IMR-90 (cell line): ENCODE measurements at regions not wholly inside any gene's neighbourhood (a gene's known extent, or its start where the extent isn't known, plus 50 kb on each side); places are given as distances from the start of the nearest gene placed in this dataset.

ENCODE experiments used
- ATAC-seq: fragments of 200-7000 bp; cut with Tn5 transposase; 2 replicates; pipeline ENCODE4 v1.9.1; 2020; ENCODE audit warnings: low read depth, mild to moderate bottlenecking, moderate library complexity
- BruUV-seq: library from RNA; stranded (reverse); fragments of 400-500 nt; replicated peaks from 2 replicates; lab custom pipeline; 2021; lab: Mats Ljungman, UMichigan
- CTCF ChIA-PET: fragments of 300-600 bp; formaldehyde crosslinking; extraction: SDS; loops from one replicate; lab custom pipeline; 2021; ENCODE audit warnings: antibody characterized with exemption; lab: Yijun Ruan, JAX
- POLR2A ChIA-PET: fragments of 300-600 bp; sonication (Branson Sonifier 250); formaldehyde crosslinking; loops from one replicate; lab custom pipeline; 2022; ENCODE audit warnings: antibody characterized with exemption; ENCODE audit not compliant: unreplicated experiment; lab: Charles Lee
- DNase-seq: peaks from one replicate; pipeline ENCODE4 v3.0.0; 2013
- H2AFZ ChIP-seq: replicated peaks from 2 replicates; pipeline ENCODE3; 2013; ENCODE audit warnings: low read length, mild to moderate bottlenecking; ENCODE audit not compliant: poor library complexity
- H2AK5ac ChIP-seq: 2 replicates; pipeline ENCODE4 v1.6.1; 2013; ENCODE audit warnings: low read depth, low read length, inconsistent platforms
- H2AK9ac ChIP-seq: replicated peaks from 2 replicates; pipeline ENCODE3; 2013; ENCODE audit warnings: mild to moderate bottlenecking, low read depth, low read length, moderate library complexity; ENCODE audit not compliant: poor library complexity
- H2BK120ac ChIP-seq: 2 replicates; pipeline ENCODE4 v1.6.1; 2013; ENCODE audit warnings: low read depth, low read length, inconsistent platforms
- H2BK15ac ChIP-seq: 3 replicates; pipeline ENCODE4 v1.6.1; 2013; ENCODE audit warnings: low read depth, low read length, inconsistent platforms
- H2BK20ac ChIP-seq: 2 replicates; pipeline ENCODE4 v1.6.1; 2013; ENCODE audit warnings: low read depth, mild to moderate bottlenecking, inconsistent platforms, low read length, moderate library complexity
- H2BK5ac ChIP-seq: 2 replicates; pipeline ENCODE4 v1.6.1; 2013; ENCODE audit warnings: mild to moderate bottlenecking, low read depth, low read length, inconsistent platforms; ENCODE audit not compliant: poor library complexity, severe bottlenecking
- H3K14ac ChIP-seq: replicated peaks from 2 replicates; pipeline ENCODE4 v1.6.1; 2013; ENCODE audit warnings: low read depth, low read length, inconsistent platforms
- H3K18ac ChIP-seq: 2 replicates; pipeline ENCODE4 v1.6.1; 2013; ENCODE audit warnings: low read depth, low read length, control low read depth
- H3K23ac ChIP-seq: 2 replicates; pipeline ENCODE4 v1.6.1; 2013; ENCODE audit warnings: low read depth, low read length, inconsistent platforms
- H3K27ac ChIP-seq: 2 replicates; pipeline ENCODE4 v1.5.1; 2013; ENCODE audit warnings: mild to moderate bottlenecking, control low read depth, low read length; ENCODE audit not compliant: insufficient read depth
- H3K27me3 ChIP-seq: 2 replicates; pipeline ENCODE4 v1.6.1; 2013; ENCODE audit warnings: low read length; ENCODE audit not compliant: control insufficient read depth, insufficient read depth
- H3K36me3 ChIP-seq: 2 replicates; pipeline ENCODE4 v1.6.1; 2013; ENCODE audit warnings: low read length, mixed read lengths; ENCODE audit not compliant: control insufficient read depth, insufficient read depth
- H3K4ac ChIP-seq: 2 replicates; pipeline ENCODE4 v1.6.1; 2013; ENCODE audit warnings: low read depth, low read length, inconsistent platforms
- H3K4me1 ChIP-seq: 2 replicates; pipeline ENCODE4 v1.6.1; 2013; ENCODE audit warnings: low read length, mixed read lengths; ENCODE audit not compliant: control insufficient read depth, insufficient read depth
- H3K4me2 ChIP-seq: 2 replicates; pipeline ENCODE4 v1.6.1; 2013; ENCODE audit warnings: low read depth, mild to moderate bottlenecking, control low read depth, low read length, moderate library complexity
- H3K4me3 ChIP-seq: 2 replicates; pipeline ENCODE4 v1.5.1; 2013; ENCODE audit warnings: low read depth, mild to moderate bottlenecking, control low read depth, low read length, moderate library complexity; ENCODE audit not compliant: insufficient read depth
- H3K56ac ChIP-seq: 2 replicates; pipeline ENCODE4 v1.6.1; 2013; ENCODE audit warnings: low read length, inconsistent platforms; ENCODE audit not compliant: insufficient read depth; ENCODE audit errors: extremely low read depth
- H3K79me1 ChIP-seq, 2 experiments: 2 replicates each; pipeline ENCODE4 v1.6.1; 2013; ENCODE audit warnings: low read length in 2 of 2, inconsistent platforms in 1 of 2, low read depth in 1 of 2
- H3K9ac ChIP-seq: 2 replicates; pipeline ENCODE4 v1.6.1; 2013; ENCODE audit warnings: low read depth, low read length, control low read depth
- H3K9me1 ChIP-seq: 2 replicates; pipeline ENCODE4 v1.6.1; 2013; ENCODE audit warnings: low read length, inconsistent platforms; ENCODE audit not compliant: insufficient read depth
- H3K9me3 ChIP-seq: 2 replicates; pipeline ENCODE4 v1.6.1; 2013; ENCODE audit warnings: low read length; ENCODE audit not compliant: control insufficient read depth, insufficient read depth
- H4K20me1 ChIP-seq: 2 replicates; pipeline ENCODE4 v1.6.1; 2013; ENCODE audit warnings: low read length, inconsistent platforms; ENCODE audit not compliant: insufficient read depth
- H4K5ac ChIP-seq: 2 replicates; pipeline ENCODE4 v1.6.1; 2013; ENCODE audit warnings: mild to moderate bottlenecking, low read depth, low read length, control low read depth
- H4K8ac ChIP-seq, 2 experiments: 2 replicates each; pipeline ENCODE4 v1.6.1; 2013; ENCODE audit warnings: low read depth in 2 of 2, low read length in 2 of 2, control low read depth in 1 of 2, inconsistent platforms in 1 of 2
- H4K91ac ChIP-seq: 2 replicates; pipeline ENCODE4 v1.6.1; 2013; ENCODE audit warnings: low read depth, low read length, inconsistent platforms; ENCODE audit not compliant: insufficient read depth
- BHLHE40 ChIP-seq: fragments of 150-350 bp; IDR thresholded peaks from 2 replicates; pipeline ENCODE4 v1.6.1; 2016; ENCODE audit warnings: mild to moderate bottlenecking, low read depth, low read length
- CEBPB ChIP-seq: IDR thresholded peaks from 2 replicates; pipeline ENCODE4 v1.6.1; 2012; ENCODE audit warnings: low read depth, low read length, improper control_type of control experiment
- CHD1 ChIP-seq: IDR thresholded peaks from 2 replicates; pipeline ENCODE4 v1.6.1; 2012; ENCODE audit warnings: low read depth, low read length, improper control_type of control experiment
- FOS ChIP-seq: fragments of 150-350 bp; IDR thresholded peaks from 2 replicates; pipeline ENCODE4 v1.6.1; 2016; ENCODE audit warnings: low read depth, low read length
- MAFK ChIP-seq: IDR thresholded peaks from 2 replicates; pipeline ENCODE4 v1.6.1; 2012; ENCODE audit warnings: low read depth, low read length, improper control_type of control experiment
- MAZ ChIP-seq: IDR thresholded peaks from 2 replicates; pipeline ENCODE4 v1.6.1; 2012; ENCODE audit warnings: low read depth, mild to moderate bottlenecking, low read length, improper control_type of control experiment, moderate library complexity, borderline replicate concordance
- MXI1 ChIP-seq: IDR thresholded peaks from 2 replicates; pipeline ENCODE4 v1.6.1; 2012; ENCODE audit warnings: low read depth, mild to moderate bottlenecking, low read length, moderate library complexity, borderline replicate concordance
- POLR2A ChIP-seq: IDR thresholded peaks from 2 replicates; pipeline ENCODE4 v1.6.1; 2012; ENCODE audit warnings: mild to moderate bottlenecking, low read depth, low read length
- RAD21 ChIP-seq: IDR thresholded peaks from 2 replicates; pipeline ENCODE4 v1.6.1; 2012; ENCODE audit warnings: low read length, improper control_type of control experiment
- RCOR1 ChIP-seq: IDR thresholded peaks from 2 replicates; pipeline ENCODE4 v1.6.1; 2012; ENCODE audit warnings: mild to moderate bottlenecking, low read length, improper control_type of control experiment; ENCODE audit not compliant: insufficient replicate concordance
- RFX5 ChIP-seq: IDR thresholded peaks from 2 replicates; pipeline ENCODE4 v1.8.0; 2012; ENCODE audit warnings: low read depth, mild to moderate bottlenecking, low read length, moderate library complexity
- SMC3 ChIP-seq: fragments of 150-350 bp; IDR thresholded peaks from 2 replicates; pipeline ENCODE4 v1.6.1; 2016; ENCODE audit warnings: low read depth, mild to moderate bottlenecking, antibody characterized with exemption, low read length, moderate library complexity
- USF2 ChIP-seq: fragments of 150-350 bp; IDR thresholded peaks from 2 replicates; pipeline ENCODE4 v1.6.1; 2017; ENCODE audit warnings: mild to moderate bottlenecking, antibody characterized with exemption, low read length, low read depth
- WGBS, 2 experiments: methylation state at CpG; one replicate each; pipeline versions ENCODE4 v1.1.5 to v1.1.7; 2013; ENCODE audit warnings: missing lambda C conversion rate in 2 of 2; ENCODE audit not compliant: insufficient read length in 1 of 2; ENCODE audit errors: extremely low coverage in 2 of 2; 5-methylcytosine and 5-hydroxymethylcytosine counted together
- dilution Hi-C: fragments of 300-500 bp; cut with HindIII; formaldehyde crosslinking; loops from one replicate; pipeline ENCODE4 v1.14.3; 2018; ENCODE audit warnings: low sequenced_read_pairs; ENCODE audit not compliant: unreplicated experiment
- in situ Hi-C: fragments of 300-500 bp; cut with MboI; formaldehyde crosslinking; loops from 3 replicates; pipeline ENCODE4 v1.14.3; 2019; ENCODE audit warnings: low sequenced_read_pairs, inconsistent platforms, mixed read lengths
- intact Hi-C: fragments of 100-400 bp; cut with micrococcal nuclease; formaldehyde crosslinking; loops from 2 replicates; pipeline ENCODE4 v1.10.0; 2022

DNA sequence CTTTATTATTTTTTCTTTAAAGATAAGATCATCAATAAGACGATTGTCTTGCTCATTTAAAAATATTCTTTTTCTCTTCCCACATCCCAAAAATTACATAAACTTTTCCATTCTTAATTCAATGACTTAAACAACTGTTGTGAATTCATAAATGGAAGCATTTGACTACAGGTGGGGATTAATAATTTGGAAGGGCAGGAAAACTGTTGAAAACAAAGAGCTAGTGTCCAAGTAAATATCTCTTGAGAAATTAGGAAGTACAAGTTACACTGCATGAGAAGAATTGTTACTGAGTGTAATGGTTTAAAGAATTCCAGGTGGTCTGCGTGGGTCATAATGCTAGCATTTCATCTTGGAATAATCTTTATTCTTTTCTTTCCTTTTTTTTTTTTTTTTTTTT, 634.8 kb upstream of the ZEB2 start:
- no peak overlapping the region for H3K23ac ChIP-seq
- H4K5ac ChIP-seq: no peak overlapping the region
- no peak overlapping the region for H2BK15ac ChIP-seq
- H4K20me1 ChIP-seq: no peaks in the 10 kb centered on the region
- no peak for ATAC-seq
- POLR2A ChIA-PET: no interaction called here
- no peak overlapping the region for H2BK5ac ChIP-seq
- H3K9ac ChIP-seq: no peak overlapping the region
- intact Hi-C loops: loop anchor here (5.0 to 10.0 kb wide), 3 partner anchors 390 to 637 kb away; no protein-coding TSS in a partner anchor
- no peak for DNase-seq
- peaks cover 5% of the 10 kb centered on the region; the same call in 1 of the 2 replicates for H3K4me1 ChIP-seq
- TF ChIP-seq USF2 (no peak), BHLHE40 (no peak), MAFK (no peak), RCOR1 (no peak), RAD21 (no peak), CHD1 (no peak), FOS (no peak), CEBPB (no peak), MAZ (no peak), POLR2A (no peak), SMC3 (no peak), MXI1 (no peak), RFX5 (no peak)
- no peak overlapping the region for H2BK120ac ChIP-seq
- H3K18ac ChIP-seq: no peak overlapping the region
- no peak overlapping the region for H4K8ac ChIP-seq
- H4K91ac ChIP-seq: no peak overlapping the region
- in situ Hi-C loops: no loop called here
- no peak overlapping the region for H2BK20ac ChIP-seq
- no peak overlapping the region for H3K4me3 ChIP-seq
- H3K27ac ChIP-seq: no peak overlapping the region
- no peak overlapping the region for H3K56ac ChIP-seq
- no peak overlapping the region for H2AFZ ChIP-seq
- BruUV-seq: no TSS peak
- H3K4ac ChIP-seq: no peak overlapping the region
- H3K14ac ChIP-seq: no peak overlapping the region
- H3K27me3 ChIP-seq: no peaks in the 10 kb centered on the region
- dilution Hi-C loops: no loop called here
- CTCF ChIA-PET: no interaction called here
- H3K36me3 ChIP-seq: no peaks in the 10 kb centered on the region
- H3K9me3 ChIP-seq: peaks cover 2% of the 10 kb centered on the region; the same call in 1 of the 2 replicates
- no peaks in the 10 kb centered on the region for H3K79me1 ChIP-seq
- no peak overlapping the region for H2AK5ac ChIP-seq
- H3K9me1 ChIP-seq: no peaks in the 10 kb centered on the region
- 100% methylated on average over 1 of the region's 2 CpGs; no CpG with 5 or more reads in 1 of the 2 experiments for WGBS, 2 experiments
- no peak overlapping the region for H2AK9ac ChIP-seq
- H3K4me2 ChIP-seq: no peak overlapping the region
